GM21737 (cell line): ENCODE measurements at regions not wholly inside any gene's neighbourhood (a gene's known extent, or its start where the extent isn't known, plus 50 kb on each side); places are given as distances from the start of the nearest gene placed in this dataset.
"Not testable (repeated sequence)": the region's sequence is repeated elsewhere in the genome, so short reads cannot be mapped to it uniquely, and the experiment has no call there.

ENCODE experiments used
- ATAC-seq: cut with Tn5 transposase; IDR thresholded peaks from one replicate; pipeline ENCODE4 v1.9.1; 2021; ENCODE audit warnings: mild to moderate bottlenecking, moderate library complexity; ENCODE audit not compliant: unreplicated experiment

GRCh38 chr4:171538601-171539100 lies 274.6 kb upstream of the GALNTL6 start:
- no peak for ATAC-seq

- ATAC-seq: no peak
These were observed 278.8 kb upstream of the GALNTL6 start for GRCh38 chr4:171534391-171534790.

- no peak for ATAC-seq
These were observed 280.2 kb upstream of the GALNTL6 start for GRCh38 chr4:171532968-171533367.

GRCh38 chr4:171524903-171525302 lies 288.3 kb upstream of the GALNTL6 start:
- no peak for ATAC-seq

GRCh38 chr4:171521726-171522125 lies 291.5 kb upstream of the GALNTL6 start:
- no peak for ATAC-seq

GRCh38 chr4:171519457-171519856 lies 293.7 kb upstream of the GALNTL6 start:
- no peak for ATAC-seq

- no peak for ATAC-seq
These were observed 295.3 kb upstream of the GALNTL6 start for GRCh38 chr4:171517883-171518282.

GRCh38 chr4:171516694-171517093 lies 296.5 kb upstream of the GALNTL6 start:
- no peak for ATAC-seq

- ATAC-seq: no peak
These were observed 328.5 kb upstream of the GALNTL6 start for GRCh38 chr4:171484681-171485080.

- ATAC-seq: no peak
These were observed 335.0 kb upstream of the GALNTL6 start for GRCh38 chr4:171478181-171478580.

GRCh38 chr4:171475111-171475510 lies 338.1 kb upstream of the GALNTL6 start:
- ATAC-seq: not testable (repeated sequence)

- no peak for ATAC-seq
These were observed 340.0 kb upstream of the GALNTL6 start for GRCh38 chr4:171473155-171473554.

- no peak for ATAC-seq
These were observed 341.0 kb upstream of the GALNTL6 start for GRCh38 chr4:171472230-171472629.

GRCh38 chr4:171464499-171464898 lies 348.7 kb upstream of the GALNTL6 start:
- ATAC-seq: no peak

- ATAC-seq: no peak
These were observed 352.0 kb upstream of the GALNTL6 start for GRCh38 chr4:171461191-171461590.

GRCh38 chr4:171448919-171449481 lies 364.2 kb upstream of the GALNTL6 start:
- no peak for ATAC-seq

GRCh38 chr4:171448358-171448757 lies 364.8 kb upstream of the GALNTL6 start:
- no peak for ATAC-seq

GRCh38 chr4:171441300-171441941 lies 371.8 kb upstream of the GALNTL6 start:
- ATAC-seq: no peak

- no peak for ATAC-seq
These were observed 379.5 kb upstream of the GALNTL6 start for GRCh38 chr4:171433674-171434073.

GRCh38 chr4:171432536-171432935 lies 380.7 kb upstream of the GALNTL6 start:
- ATAC-seq: no peak

GRCh38 chr4:171430495-171430894 lies 382.7 kb upstream of the GALNTL6 start:
- no peak for ATAC-seq

GRCh38 chr4:171397175-171397574 lies 416.0 kb upstream of the GALNTL6 start:
- no peak for ATAC-seq

GRCh38 chr4:171390626-171391025 lies 422.6 kb upstream of the GALNTL6 start:
- no peak for ATAC-seq
